GM21447 (cell line): ENCODE measurements at regions not wholly inside any gene's neighbourhood (a gene's known extent, or its start where the extent isn't known, plus 50 kb on each side); places are given as distances from the start of the nearest gene placed in this dataset.
"Not testable (repeated sequence)": the region's sequence is repeated elsewhere in the genome, so short reads cannot be mapped to it uniquely, and the experiment has no call there.

Experiments used
- ATAC-seq: cut with Tn5 transposase; IDR thresholded peaks from one replicate; pipeline ENCODE4 v1.9.1; 2021; ENCODE audit not compliant: unreplicated experiment

DNA sequence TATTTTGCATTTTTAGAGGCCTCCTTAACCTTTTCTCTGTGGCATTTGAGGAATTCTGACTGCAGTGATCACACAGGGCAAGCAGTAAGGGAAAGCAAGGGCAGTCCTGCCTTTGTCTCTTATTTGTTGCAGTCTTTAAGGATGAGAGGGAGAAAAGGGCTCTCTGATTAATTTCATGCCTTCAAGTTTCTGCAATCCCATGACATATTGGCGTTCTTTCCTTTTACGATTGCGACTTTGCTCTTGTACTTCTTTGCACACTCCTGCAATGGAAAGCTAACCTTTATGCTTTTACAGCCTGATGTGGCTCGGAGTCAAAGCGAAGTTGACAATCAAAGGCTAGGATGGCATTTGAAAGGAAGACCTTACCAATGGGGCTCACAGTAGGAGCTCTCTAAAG lies 698.4 kb downstream of the DNAH5 start:
- ATAC-seq, result no peak

GRCh38 chr5:13244151-13244550 lies 700.3 kb downstream of the DNAH5 start:
- ATAC-seq, result no peak

- no peak for ATAC-seq
Measured at GRCh38 chr5:13227513-13227912, 717.0 kb downstream of the DNAH5 start.

- ATAC-seq, result no peak
Measured at GRCh38 chr5:13218518-13218917, 726.0 kb downstream of the DNAH5 start.

- ATAC-seq, result no peak
Measured at GRCh38 chr5:13217636-13218035, 726.9 kb downstream of the DNAH5 start.

DNA sequence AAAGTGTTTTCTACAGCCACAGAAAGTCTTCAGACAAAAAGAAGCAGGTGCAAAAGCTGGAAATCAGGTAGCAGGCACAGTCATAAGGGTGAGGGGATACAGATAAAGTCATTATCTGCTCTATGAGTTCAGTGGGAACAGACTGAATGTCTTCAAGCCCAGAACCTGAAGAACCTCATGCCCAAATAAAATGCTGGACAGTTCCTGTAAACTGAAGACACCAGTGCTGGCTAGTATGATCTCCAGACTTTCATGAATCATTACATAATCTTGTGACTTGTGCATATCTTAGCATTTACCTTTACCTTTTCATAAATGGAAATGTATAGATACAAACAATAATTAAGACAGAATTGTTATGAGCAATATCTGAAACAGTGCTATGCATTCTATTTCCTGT lies 728.7 kb downstream of the DNAH5 start:
- ATAC-seq, result no peak

GRCh38 chr5:13215370-13215769 lies 729.1 kb downstream of the DNAH5 start:
- no peak for ATAC-seq

GRCh38 chr5:13214182-13214581 lies 730.3 kb downstream of the DNAH5 start:
- ATAC-seq, result no peak

GRCh38 chr5:13212886-13213285 lies 731.6 kb downstream of the DNAH5 start:
- no peak for ATAC-seq

GRCh38 chr5:13211064-13211463 lies 733.4 kb downstream of the DNAH5 start:
- ATAC-seq, result no peak

- no peak for ATAC-seq
Measured at GRCh38 chr5:13207112-13207511, 737.4 kb downstream of the DNAH5 start.

GRCh38 chr5:13201022-13201421 lies 743.5 kb downstream of the DNAH5 start:
- ATAC-seq, result no peak

DNA sequence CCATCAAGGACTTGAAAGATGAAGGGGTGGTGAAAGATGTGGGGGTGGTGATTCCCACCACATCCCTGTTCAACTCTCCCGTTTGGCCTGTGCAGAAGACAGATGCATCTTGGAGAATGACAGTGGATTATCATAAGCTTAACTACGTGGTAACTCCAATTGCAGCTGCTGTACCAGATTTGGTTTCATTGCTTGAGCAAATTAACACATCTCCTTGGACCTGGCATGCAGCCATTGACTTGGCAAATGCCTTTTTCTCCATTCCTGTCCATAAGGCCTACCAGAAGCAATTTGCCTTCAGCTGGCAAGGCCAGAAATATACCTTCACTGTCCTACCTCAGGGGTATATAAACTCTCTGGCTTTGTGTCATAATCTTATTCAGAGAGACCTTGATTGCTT lies 746.3 kb downstream of the DNAH5 start:
- not testable (repeated sequence) for ATAC-seq

DNA sequence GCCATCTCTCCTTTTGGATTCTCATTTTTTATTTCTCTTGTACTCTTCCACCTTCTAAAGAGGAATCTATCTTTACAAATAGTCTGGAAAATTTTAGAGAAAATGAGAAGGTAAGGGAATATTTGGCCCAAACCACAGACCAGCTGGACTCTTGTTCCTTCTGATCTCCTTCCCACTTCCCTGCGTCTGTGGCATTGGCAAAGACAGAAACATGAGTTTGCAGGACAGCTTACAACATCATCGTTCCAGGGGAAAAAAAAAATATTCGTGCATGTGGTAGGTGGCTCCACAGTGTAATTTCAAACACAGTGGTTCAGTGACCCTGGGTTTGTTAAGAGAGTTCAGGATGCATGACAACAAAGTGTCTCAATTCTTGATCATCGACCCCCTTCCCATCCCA lies 755.0 kb downstream of the DNAH5 start:
- ATAC-seq, result no peak

DNA sequence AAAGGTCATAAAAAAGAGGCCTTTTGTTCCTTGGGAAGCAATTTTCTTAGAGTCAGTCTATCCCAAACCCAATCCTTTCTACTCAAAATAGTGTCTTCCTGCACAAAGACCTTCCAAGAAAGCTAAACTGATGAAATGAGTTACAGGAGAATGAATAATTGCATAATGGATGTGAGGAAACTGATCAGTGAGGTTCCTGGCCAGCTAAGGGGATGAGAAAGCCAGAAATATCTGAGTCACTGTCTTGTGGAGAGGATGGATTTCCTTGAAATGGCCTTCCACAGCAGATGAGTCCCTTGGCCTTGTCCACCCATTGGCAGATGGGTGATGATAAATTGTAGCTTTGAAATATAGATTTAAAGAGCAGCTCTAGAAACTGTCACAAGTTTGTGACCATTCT lies 756.1 kb downstream of the DNAH5 start:
- no peak for ATAC-seq

DNA sequence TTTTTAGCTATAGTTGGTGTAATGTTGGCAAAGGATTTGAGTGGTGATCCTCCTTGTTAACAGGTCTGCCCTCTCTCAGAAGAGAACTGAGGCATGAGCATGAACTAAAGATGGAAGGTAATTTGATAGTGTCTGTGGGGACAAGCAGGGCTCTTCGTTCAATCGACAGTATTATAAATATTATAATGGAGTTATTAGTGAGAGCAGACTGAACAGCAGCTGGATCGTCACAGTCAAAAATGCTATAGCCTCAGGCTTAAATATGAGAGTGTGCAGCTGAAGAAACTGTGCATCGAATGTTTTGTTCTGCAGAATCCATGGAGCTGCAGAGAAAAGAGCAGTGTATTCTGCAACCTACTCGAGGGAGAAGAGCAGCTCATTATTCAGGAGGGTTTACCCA lies 757.3 kb downstream of the DNAH5 start:
- ATAC-seq, result no peak

- no peak for ATAC-seq
Measured at GRCh38 chr5:13186177-13186576, 758.3 kb downstream of the DNAH5 start.

- no peak for ATAC-seq
Measured at GRCh38 chr5:13179407-13180087, 764.9 kb downstream of the DNAH5 start.

- no peak for ATAC-seq
Measured at GRCh38 chr5:13143630-13144029, 800.9 kb downstream of the DNAH5 start.

GRCh38 chr5:13143214-13143613 lies 801.3 kb downstream of the DNAH5 start:
- no peak for ATAC-seq

DNA sequence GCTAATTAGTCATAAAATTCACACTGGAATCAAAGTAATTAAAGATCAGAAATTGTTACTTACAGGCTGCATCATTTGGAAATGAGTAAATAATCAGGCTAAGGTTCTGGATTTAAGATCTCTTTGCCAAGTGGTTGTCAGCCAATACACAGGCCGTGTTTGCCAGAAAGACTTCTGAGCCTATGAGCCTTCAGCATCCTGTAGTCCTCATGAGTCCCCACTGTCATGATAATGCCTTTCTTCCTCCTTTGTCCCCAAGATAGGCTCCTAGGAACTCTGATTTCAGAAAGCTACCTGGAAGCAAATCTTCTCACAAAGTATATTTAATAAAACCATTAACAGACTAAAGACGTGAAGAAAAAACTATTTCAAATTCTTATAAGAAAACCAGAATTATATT lies 810.5 kb downstream of the DNAH5 start:
- no peak for ATAC-seq

GRCh38 chr5:13115476-13115875 lies 829.0 kb downstream of the DNAH5 start:
- ATAC-seq, result no peak

DNA sequence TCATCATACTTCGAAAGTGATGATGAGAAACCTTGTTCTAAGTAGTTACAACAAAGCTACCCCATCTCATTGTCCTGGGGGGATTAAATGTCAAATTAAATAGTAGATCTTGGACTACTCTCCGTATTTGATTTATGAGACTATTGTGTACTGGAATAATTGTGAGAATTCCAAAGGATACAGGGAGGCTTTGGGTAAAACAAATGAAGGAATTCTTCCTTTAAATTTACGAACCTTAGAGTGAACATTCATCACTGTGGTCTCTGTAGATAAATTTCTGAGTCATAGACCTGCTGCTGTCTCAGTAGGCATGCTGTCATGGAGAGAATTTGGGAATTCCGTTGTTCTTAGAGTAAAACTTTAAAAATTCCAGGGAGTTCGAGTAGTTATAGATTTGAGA lies 836.2 kb downstream of the DNAH5 start:
- no peak for ATAC-seq
